GM10266 (cell line): ENCODE measurements at regions not wholly inside any gene's neighbourhood (a gene's known extent, or its start where the extent isn't known, plus 50 kb on each side); places are given as distances from the start of the nearest gene placed in this dataset.

Experiments used
- DNase-seq: peaks from one replicate; pipeline ENCODE4 v3.0.0; 2012; ENCODE audit errors: extremely low spot score
- CTCF ChIP-seq: IDR thresholded peaks from 2 replicates; pipeline ENCODE4 v1.5.1; 2012; ENCODE audit warnings: mild to moderate bottlenecking, low read depth; ENCODE audit not compliant: control insufficient read depth, insufficient read depth; ENCODE audit errors: missing control alignments

GRCh38 chr11:130600139-130600538 is 151.7 kb downstream of the ADAMTS15 start:
- DNase-seq: no peak
- no peak for TF ChIP-seq CTCF

- DNase-seq: no peak
- no peak for TF ChIP-seq CTCF
Measured at GRCh38 chr11:130600616-130601015, 152.2 kb downstream of the ADAMTS15 start.

GRCh38 chr11:130601141-130601540 is 152.7 kb downstream of the ADAMTS15 start:
- TF ChIP-seq CTCF: no peak

GRCh38 chr11:130601764-130602460 is 153.5 kb downstream of the ADAMTS15 start:
- TF ChIP-seq CTCF: no peak
- no peak for DNase-seq

More at GRCh38 chr11:130601141-130601540, 152.7 kb downstream of the ADAMTS15 start:
- no peak for DNase-seq

GRCh38 chr11:130602641-130603334 is 154.3 kb downstream of the ADAMTS15 start:
- no peak for TF ChIP-seq CTCF
- DNase-seq: no peak

GRCh38 chr11:130603335-130603906 is 155.0 kb downstream of the ADAMTS15 start:
- no peak for DNase-seq
- no peak for TF ChIP-seq CTCF

GRCh38 chr11:130604606-130605005 is 156.2 kb downstream of the ADAMTS15 start:
- DNase-seq: no peak
- TF ChIP-seq CTCF: no peak
